Chondrocyte (in vitro differentiated cells): ENCODE measurements at regions not wholly inside any gene's neighbourhood (a gene's known extent, or its start where the extent isn't known, plus 50 kb on each side); places are given as distances from the start of the nearest gene placed in this dataset.

ENCODE experiments used
- DNase-seq: peaks from one replicate; pipeline ENCODE4 v3.0.0; 2021; ENCODE audit warnings: mixed read lengths, low spot score
- H3K27ac Mint-ChIP-seq: one replicate; pipeline ENCODE4 v1.8.0; 2021; ENCODE audit warnings: mild to moderate bottlenecking, moderate library complexity, mixed read lengths; ENCODE audit not compliant: unreplicated experiment
- H3K27me3 Mint-ChIP-seq: 2 replicates; pipeline ENCODE4 v1.8.0; 2021; ENCODE audit warnings: low read depth, mixed read lengths
- H3K36me3 Mint-ChIP-seq: 2 replicates; pipeline ENCODE4 v1.8.0; 2021; ENCODE audit warnings: low read depth, mixed read lengths
- H3K4me1 Mint-ChIP-seq: 2 replicates; pipeline ENCODE4 v1.8.0; 2021; ENCODE audit warnings: low read depth, mild to moderate bottlenecking, mixed read lengths
- H3K4me3 Mint-ChIP-seq: one replicate; pipeline ENCODE4 v1.8.0; 2021; ENCODE audit warnings: mild to moderate bottlenecking, moderate library complexity, mixed read lengths; ENCODE audit not compliant: unreplicated experiment
- H3K9me3 Mint-ChIP-seq: 2 replicates; pipeline ENCODE4 v1.8.0; 2021; ENCODE audit warnings: low read depth, mixed read lengths
- TF ChIP-seq, protein P1 (sequence below): fragments of 200-600 bp; sonication (generic); IDR thresholded peaks from 2 replicates; pipeline ENCODE4 v1.5.0; 2021; ENCODE audit warnings: antibody characterized with exemption, mild to moderate bottlenecking, moderate library complexity

DNA sequence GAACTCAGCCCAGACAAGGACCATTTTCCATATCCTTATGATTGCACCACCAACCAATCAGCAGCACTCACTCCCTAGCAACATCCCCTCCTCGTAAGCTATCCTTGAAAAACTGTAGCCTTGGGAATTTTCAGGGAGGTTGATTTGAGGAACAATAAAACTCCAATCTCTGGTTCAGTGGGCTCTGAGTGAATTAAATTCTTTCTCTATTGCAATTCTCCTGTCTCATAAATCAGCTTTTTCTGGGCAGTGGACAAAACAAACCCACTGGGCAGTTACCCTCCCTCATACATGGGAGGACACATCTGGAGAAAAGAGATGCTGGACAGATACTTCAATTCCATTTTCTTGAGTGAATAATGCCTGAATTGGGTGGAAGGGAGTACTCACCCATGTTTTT lies 115.4 kb upstream of the STXBP5 start:
- Mint-ChIP-seq H3K27me3 (no peaks in the 10 kb centered on the region), H3K27ac (no peak overlapping the region), H3K9me3 (peaks cover 16% of the 10 kb centered on the region), H3K4me3 (no peak overlapping the region), H3K36me3 (peaks cover 1% of the 10 kb centered on the region), H3K4me1 (peaks cover 23% of the 10 kb centered on the region)
- TF ChIP-seq, protein P1, sequence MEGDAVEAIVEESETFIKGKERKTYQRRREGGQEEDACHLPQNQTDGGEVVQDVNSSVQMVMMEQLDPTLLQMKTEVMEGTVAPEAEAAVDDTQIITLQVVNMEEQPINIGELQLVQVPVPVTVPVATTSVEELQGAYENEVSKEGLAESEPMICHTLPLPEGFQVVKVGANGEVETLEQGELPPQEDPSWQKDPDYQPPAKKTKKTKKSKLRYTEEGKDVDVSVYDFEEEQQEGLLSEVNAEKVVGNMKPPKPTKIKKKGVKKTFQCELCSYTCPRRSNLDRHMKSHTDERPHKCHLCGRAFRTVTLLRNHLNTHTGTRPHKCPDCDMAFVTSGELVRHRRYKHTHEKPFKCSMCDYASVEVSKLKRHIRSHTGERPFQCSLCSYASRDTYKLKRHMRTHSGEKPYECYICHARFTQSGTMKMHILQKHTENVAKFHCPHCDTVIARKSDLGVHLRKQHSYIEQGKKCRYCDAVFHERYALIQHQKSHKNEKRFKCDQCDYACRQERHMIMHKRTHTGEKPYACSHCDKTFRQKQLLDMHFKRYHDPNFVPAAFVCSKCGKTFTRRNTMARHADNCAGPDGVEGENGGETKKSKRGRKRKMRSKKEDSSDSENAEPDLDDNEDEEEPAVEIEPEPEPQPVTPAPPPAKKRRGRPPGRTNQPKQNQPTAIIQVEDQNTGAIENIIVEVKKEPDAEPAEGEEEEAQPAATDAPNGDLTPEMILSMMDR, result no peak
- no peak for DNase-seq

DNA sequence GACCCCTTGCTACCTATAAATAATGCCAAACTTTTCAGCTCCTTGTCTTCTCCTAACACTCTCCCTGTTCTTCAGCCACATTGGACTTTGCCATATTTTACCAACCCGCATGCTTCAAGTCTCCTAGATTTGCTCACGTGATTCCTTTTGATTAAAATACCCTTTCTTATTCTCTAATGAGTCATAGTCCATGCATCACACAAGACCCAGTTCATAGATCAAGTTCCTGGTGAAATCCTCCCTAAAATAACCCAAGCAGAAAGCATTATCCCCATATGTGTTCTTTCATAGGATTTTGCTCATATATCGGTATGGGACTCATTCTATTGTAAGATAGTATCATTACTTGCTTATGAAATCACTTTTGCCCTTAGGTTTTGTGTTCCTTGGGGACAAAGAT lies 108.9 kb upstream of the STXBP5 start:
- peaks cover 32% of the 10 kb centered on the region for H3K4me1 Mint-ChIP-seq
- H3K9me3 Mint-ChIP-seq, result peaks cover 6% of the 10 kb centered on the region
- TF ChIP-seq, protein P1, result no peak
- no peak overlapping the region for H3K4me3 Mint-ChIP-seq
- no peak overlapping the region for H3K27ac Mint-ChIP-seq
- H3K36me3 Mint-ChIP-seq, result peaks cover 1% of the 10 kb centered on the region
- no peak for DNase-seq
- no peaks in the 10 kb centered on the region for H3K27me3 Mint-ChIP-seq

DNA sequence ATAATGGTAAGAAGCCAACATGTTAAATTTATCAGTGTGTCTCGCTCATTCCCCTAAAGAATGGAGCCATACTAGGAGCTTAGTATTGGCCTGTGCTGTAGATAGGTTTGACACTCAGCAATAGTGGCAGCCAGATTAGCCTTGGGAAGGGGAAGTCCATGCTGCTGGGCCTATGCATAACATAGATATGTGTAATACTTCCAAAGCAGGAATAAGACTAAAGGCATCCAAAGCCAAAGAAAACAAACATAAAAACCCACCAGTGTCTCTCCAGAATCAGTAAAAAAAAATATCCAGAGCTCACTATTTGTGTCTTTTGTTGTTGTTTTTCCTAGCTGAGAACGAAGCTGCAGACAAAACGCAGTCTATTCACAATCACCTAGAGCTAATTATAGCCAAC lies 104.2 kb upstream of the STXBP5 start:
- TF ChIP-seq, protein P1, result no peak
- no peaks in the 10 kb centered on the region for H3K36me3 Mint-ChIP-seq
- H3K4me1 Mint-ChIP-seq, result peaks cover 23% of the 10 kb centered on the region
- no peak for DNase-seq
- H3K27me3 Mint-ChIP-seq, result no peaks in the 10 kb centered on the region
- peak overlapping the region; percentile 72 for H3K27ac Mint-ChIP-seq
- H3K9me3 Mint-ChIP-seq, result no peaks in the 10 kb centered on the region
- H3K4me3 Mint-ChIP-seq, result no peak overlapping the region

DNA sequence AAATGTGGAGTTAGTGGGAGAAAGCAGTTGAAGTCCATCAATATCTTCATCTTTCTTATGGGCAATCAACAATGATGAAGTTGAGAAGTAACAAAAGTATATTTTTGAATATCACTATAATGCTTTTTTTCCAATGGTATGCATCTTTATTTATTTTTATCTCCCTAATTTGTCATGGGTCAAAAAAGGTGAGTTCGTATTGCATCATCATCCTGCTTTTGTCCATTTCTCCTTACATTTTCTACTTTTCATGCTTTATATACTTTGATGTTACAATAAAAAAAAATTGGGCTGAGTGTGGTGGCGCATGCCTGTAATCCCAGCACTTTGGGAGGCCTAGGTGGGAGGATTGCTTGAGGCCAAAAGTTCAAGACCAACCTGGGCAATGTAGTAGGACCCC lies 101.2 kb upstream of the STXBP5 start:
- H3K9me3 Mint-ChIP-seq, result no peaks in the 10 kb centered on the region
- H3K27me3 Mint-ChIP-seq, result no peaks in the 10 kb centered on the region
- H3K36me3 Mint-ChIP-seq, result no peaks in the 10 kb centered on the region
- no peak overlapping the region for H3K27ac Mint-ChIP-seq
- TF ChIP-seq, protein P1, result no peak
- H3K4me1 Mint-ChIP-seq, result peaks cover 33% of the 10 kb centered on the region
- no peak for DNase-seq
- H3K4me3 Mint-ChIP-seq, result no peak overlapping the region

DNA sequence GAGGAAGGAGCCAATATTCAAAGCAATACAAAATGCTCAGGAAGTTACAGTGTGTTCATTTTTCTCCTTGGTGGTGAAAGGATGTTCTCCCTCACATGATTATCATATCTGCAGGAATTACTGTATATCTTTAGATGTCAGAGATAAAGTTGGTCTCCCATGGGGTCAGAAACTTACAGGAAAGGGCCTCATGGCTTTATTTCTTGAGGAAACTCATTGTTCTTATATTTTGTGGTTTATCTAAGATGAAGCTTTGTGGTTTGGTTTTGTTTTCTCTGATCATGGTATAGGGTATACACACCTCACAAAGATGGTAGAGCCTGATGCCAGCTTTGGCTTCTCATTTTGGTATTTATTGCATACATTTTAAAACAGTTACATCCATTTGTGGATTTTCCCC lies 100.5 kb upstream of the STXBP5 start:
- Mint-ChIP-seq H3K27me3 (no peaks in the 10 kb centered on the region), H3K4me1 (peaks cover 29% of the 10 kb centered on the region), H3K9me3 (no peaks in the 10 kb centered on the region), H3K4me3 (no peak overlapping the region), H3K27ac (no peak overlapping the region), H3K36me3 (no peaks in the 10 kb centered on the region)
- TF ChIP-seq, protein P1, result no peak
- DNase-seq, result no peak
